ENCODE measurements at regions not wholly inside any gene's neighbourhood (a gene's known extent, or its start where the extent isn't known, plus 50 kb on each side); places are given as distances from the start of the nearest gene placed in this dataset.

- H3K9me3 Mint-ChIP-seq, result peaks cover under 1% of the 10 kb centered on the region
- H3K27me3 Mint-ChIP-seq, result no peaks in the 10 kb centered on the region
- no peak for ATAC-seq (ENCODE audit: low read depth)
- intact Hi-C loops (cut with micrococcal nuclease), result no loop called here
- DNase-seq, result no peak
- TF ChIP-seq CTCF (IDR thresholded peaks at IDR 0.05), result no peak
- H3K36me3 Mint-ChIP-seq (ENCODE audit: low read depth), result no peaks in the 10 kb centered on the region
- CTCF ChIA-PET, result interaction anchor here (1.1 kb wide), 1 partner anchor 31 kb away, joined by 3 read pairs; no protein-coding TSS in a partner anchor
- no peak overlapping the region for H3K4me3 Mint-ChIP-seq
- peaks cover 6% of the 10 kb centered on the region for H3K4me1 Mint-ChIP-seq
- POLR2A ChIA-PET, result no interaction called here
- H3K27ac Mint-ChIP-seq, result no peak overlapping the region
These were observed 572.1 kb downstream of the TLE4 start for GRCh38 chr9:80143899-80144298.

GRCh38 chr9:80134487-80134886, 562.7 kb downstream of the TLE4 start:
- H3K4me1 Mint-ChIP-seq, result peaks cover 42% of the 10 kb centered on the region
- H3K27me3 Mint-ChIP-seq, result no peaks in the 10 kb centered on the region
- no peaks in the 10 kb centered on the region for H3K36me3 Mint-ChIP-seq (ENCODE audit: low read depth)
- ChIA-PET POLR2A (interaction anchor here (0.8 to 1.2 kb wide), 4 partner anchors 22 to 563 kb away, joined by 3 to 11 read pairs (median 4); partner anchors contain the start of gene TLE4), CTCF (no interaction called here)
- no peaks in the 10 kb centered on the region for H3K9me3 Mint-ChIP-seq
- H3K27ac Mint-ChIP-seq, result peak overlapping the region; percentile 79
- DNase-seq, result no peak
- TF ChIP-seq CTCF (IDR thresholded peaks at IDR 0.05), result no peak
- intact Hi-C loops (cut with micrococcal nuclease), result loop anchor here (1.0 to 5.0 kb wide), 7 partner anchors 22 to 564 kb away; partner anchors contain the start of gene TLE4
- peak overlapping the region; percentile 61 for H3K4me3 Mint-ChIP-seq
- peak; percentile 98 for ATAC-seq (ENCODE audit: low read depth)

- no peak for DNase-seq
- POLR2A ChIA-PET, result no interaction called here
- CTCF ChIA-PET, result no interaction called here
- Mint-ChIP-seq H3K27ac (no peak overlapping the region), H3K4me1 (peaks cover 35% of the 10 kb centered on the region), H3K9me3 (no peaks in the 10 kb centered on the region), H3K36me3 (ENCODE audit: low read depth) (no peaks in the 10 kb centered on the region), H3K27me3 (no peaks in the 10 kb centered on the region), H3K4me3 (no peak overlapping the region)
- ATAC-seq (ENCODE audit: low read depth), result no peak
- TF ChIP-seq CTCF (IDR thresholded peaks at IDR 0.05), result no peak
- intact Hi-C loops (cut with micrococcal nuclease), result loop anchor here (5.0 kb wide), 2 partner anchors 101 to 319 kb away; no protein-coding TSS in a partner anchor
These were observed 559.9 kb downstream of the TLE4 start for GRCh38 chr9:80131627-80132026.

GRCh38 chr9:80127920-80128319, 556.2 kb downstream of the TLE4 start:
- H3K4me3 Mint-ChIP-seq, result no peak overlapping the region
- ChIA-PET CTCF (no interaction called here), POLR2A (no interaction called here)
- no peaks in the 10 kb centered on the region for H3K9me3 Mint-ChIP-seq
- ATAC-seq (ENCODE audit: low read depth) (no peak), DNase-seq (no peak)
- intact Hi-C loops (cut with micrococcal nuclease), result no loop called here
- peaks cover 3% of the 10 kb centered on the region for H3K4me1 Mint-ChIP-seq
- no peak overlapping the region for H3K27ac Mint-ChIP-seq
- no peaks in the 10 kb centered on the region for H3K27me3 Mint-ChIP-seq
- no peak for TF ChIP-seq CTCF (IDR thresholded peaks at IDR 0.05)
- H3K36me3 Mint-ChIP-seq (ENCODE audit: low read depth), result no peaks in the 10 kb centered on the region

- no peak for ATAC-seq (ENCODE audit: low read depth)
- no peaks in the 10 kb centered on the region for H3K27me3 Mint-ChIP-seq
- H3K36me3 Mint-ChIP-seq (ENCODE audit: low read depth), result no peaks in the 10 kb centered on the region
- H3K9me3 Mint-ChIP-seq, result no peaks in the 10 kb centered on the region
- no peak for DNase-seq
- CTCF ChIA-PET, result no interaction called here
- no peaks in the 10 kb centered on the region for H3K4me1 Mint-ChIP-seq
- intact Hi-C loops (cut with micrococcal nuclease), result no loop called here
- POLR2A ChIA-PET, result no interaction called here
- TF ChIP-seq CTCF (IDR thresholded peaks at IDR 0.05), result no peak
- H3K27ac Mint-ChIP-seq, result no peak overlapping the region
- H3K4me3 Mint-ChIP-seq, result no peak overlapping the region
These were observed 554.0 kb downstream of the TLE4 start for GRCh38 chr9:80125731-80126264.

Data from activated B cell treated with CpG ODN at 0.5 μM for 24 hours (primary cell).